Hepatocyte (in vitro differentiated cells): ENCODE measurements at regions not wholly inside any gene's neighbourhood (a gene's known extent, or its start where the extent isn't known, plus 50 kb on each side); places are given as distances from the start of the nearest gene placed in this dataset.

Source experiments
- EZH2phosphoT487 ChIP-seq: fragments of 200-600 bp; sonication (generic); IDR thresholded peaks from one replicate; pipeline ENCODE4 v1.6.1; 2018; ENCODE audit warnings: antibody characterized with exemption, mild to moderate bottlenecking, low read depth, moderate library complexity; ENCODE audit not compliant: unreplicated experiment, severe bottlenecking
- TF ChIP-seq, protein P1 (sequence below): fragments of 200-600 bp; sonication (generic); IDR thresholded peaks from 2 replicates; pipeline ENCODE4 v1.5.1; 2016; ENCODE audit warnings: antibody characterized with exemption, mild to moderate bottlenecking; ENCODE audit not compliant: poor library complexity

DNA sequence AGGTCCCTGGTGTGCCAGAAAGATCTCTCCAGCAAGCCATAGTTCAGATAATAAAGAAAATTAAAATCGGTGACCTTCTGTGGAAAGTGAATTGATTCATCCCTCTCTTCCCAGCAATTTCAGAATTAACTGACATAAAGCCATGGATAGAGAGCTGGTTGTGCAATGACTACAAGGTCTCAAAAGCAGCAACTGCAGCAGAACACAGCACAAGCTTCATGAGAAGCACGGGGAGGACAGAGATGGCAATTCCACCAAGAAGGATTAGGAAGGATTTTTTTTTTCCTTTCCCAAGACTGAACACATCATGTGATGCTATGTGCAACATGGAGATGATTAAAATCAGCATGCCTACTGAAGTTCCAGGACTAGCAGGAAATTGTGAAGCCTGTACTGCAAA is 154.9 kb upstream of the PLEKHG7 start:
- TF ChIP-seq, protein P1, sequence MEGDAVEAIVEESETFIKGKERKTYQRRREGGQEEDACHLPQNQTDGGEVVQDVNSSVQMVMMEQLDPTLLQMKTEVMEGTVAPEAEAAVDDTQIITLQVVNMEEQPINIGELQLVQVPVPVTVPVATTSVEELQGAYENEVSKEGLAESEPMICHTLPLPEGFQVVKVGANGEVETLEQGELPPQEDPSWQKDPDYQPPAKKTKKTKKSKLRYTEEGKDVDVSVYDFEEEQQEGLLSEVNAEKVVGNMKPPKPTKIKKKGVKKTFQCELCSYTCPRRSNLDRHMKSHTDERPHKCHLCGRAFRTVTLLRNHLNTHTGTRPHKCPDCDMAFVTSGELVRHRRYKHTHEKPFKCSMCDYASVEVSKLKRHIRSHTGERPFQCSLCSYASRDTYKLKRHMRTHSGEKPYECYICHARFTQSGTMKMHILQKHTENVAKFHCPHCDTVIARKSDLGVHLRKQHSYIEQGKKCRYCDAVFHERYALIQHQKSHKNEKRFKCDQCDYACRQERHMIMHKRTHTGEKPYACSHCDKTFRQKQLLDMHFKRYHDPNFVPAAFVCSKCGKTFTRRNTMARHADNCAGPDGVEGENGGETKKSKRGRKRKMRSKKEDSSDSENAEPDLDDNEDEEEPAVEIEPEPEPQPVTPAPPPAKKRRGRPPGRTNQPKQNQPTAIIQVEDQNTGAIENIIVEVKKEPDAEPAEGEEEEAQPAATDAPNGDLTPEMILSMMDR: no peak
- no peak for TF ChIP-seq EZH2phosphoT487
